Uterus (tissue), 2 donors: ENCODE measurements at regions not wholly inside any gene's neighbourhood (a gene's known extent, or its start where the extent isn't known, plus 50 kb on each side); places are given as distances from the start of the nearest gene placed in this dataset.

Experiments
- CTCF ChIP-seq, 4 experiments: fragments of 200-600 bp in 2 of 4; fragments of 450-650 bp in 2 of 4; sonication (generic) in 2 of 4; IDR thresholded peaks; one replicate each; pipeline ENCODE4 v1.5.1; 2016 to 2019; ENCODE audit warnings: antibody characterized with exemption in 4 of 4, mild to moderate bottlenecking in 2 of 4, moderate library complexity in 1 of 4
- POLR2A ChIP-seq, 2 donors: fragments of 450-650 bp; IDR thresholded peaks; one replicate each; pipeline ENCODE4 v1.6.1; 2016; ENCODE audit warnings: antibody characterized with exemption in 2 of 2, mild to moderate bottlenecking in 1 of 2, moderate library complexity in 1 of 2

GRCh38 chr14:97393244-97393643, 596.1 kb downstream of the VRK1 start:
- TF ChIP-seq CTCF (IDR thresholded peaks at IDR 0.05) (no peak), POLR2A (IDR thresholded peaks at IDR 0.05) (no peak)
